ENCODE measurements at regions not wholly inside any gene's neighbourhood (a gene's known extent, or its start where the extent isn't known, plus 50 kb on each side); places are given as distances from the start of the nearest gene placed in this dataset.
"Not testable (repeated sequence)": the region's sequence is repeated elsewhere in the genome, so short reads cannot be mapped to it uniquely, and the experiment has no call there.

GRCh38 chr15:75763635-75764600 is 51.3 kb upstream of the CSPG4 start:
- DNase-seq, result not testable (repeated sequence)

GRCh38 chr15:75763137-75763611 is 50.5 kb upstream of the CSPG4 start:
- DNase-seq, result no peak

All from hindlimb muscle (tissue), 1 donor.